Mononuclear cell (primary cell): ENCODE measurements at regions not wholly inside any gene's neighbourhood (a gene's known extent, or its start where the extent isn't known, plus 50 kb on each side); places are given as distances from the start of the nearest gene placed in this dataset.

Experiments
- H3K27me3 ChIP-seq: 2 replicates; pipeline ENCODE4 v1.6.0; 2011; ENCODE audit warnings: low read length, control low read depth; ENCODE audit not compliant: insufficient read depth
- H3K4me1 ChIP-seq: 2 replicates; pipeline ENCODE4 v1.5.1; 2011; ENCODE audit warnings: mild to moderate bottlenecking, low read length, control low read depth; ENCODE audit not compliant: insufficient read depth
- H3K4me3 ChIP-seq: 2 replicates; pipeline ENCODE4 v1.5.1; 2011; ENCODE audit warnings: mild to moderate bottlenecking, low read length, moderate library complexity
- H3K9me3 ChIP-seq: 2 replicates; pipeline ENCODE4 v1.5.1; 2011; ENCODE audit warnings: low read depth, mild to moderate bottlenecking, control low read depth, low read length

DNA sequence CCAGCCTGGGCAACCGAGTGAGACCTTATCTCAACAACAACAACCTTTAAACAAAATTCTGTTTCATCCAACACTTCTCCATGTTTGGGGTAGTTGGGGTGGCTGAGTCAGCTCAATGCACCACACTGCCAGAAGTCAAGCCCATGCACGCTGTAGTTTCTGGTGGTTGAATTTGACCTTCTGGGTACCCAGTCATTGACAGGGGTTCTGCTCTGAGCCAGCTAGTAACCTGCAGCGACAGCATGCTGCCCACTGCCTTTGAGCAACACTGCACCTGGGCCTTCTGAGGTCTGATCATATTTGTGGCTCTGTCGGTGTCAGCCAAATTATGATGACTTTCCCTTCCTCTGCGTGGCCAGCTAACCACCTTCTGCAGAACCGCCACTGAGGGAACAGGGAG is 84.6 kb upstream of the ZNF438 start:
- Histone ChIP-seq H3K4me3 (no peak overlapping the region), H3K4me1 (no peaks in the 10 kb centered on the region), H3K27me3 (no peaks in the 10 kb centered on the region), H3K9me3 (no peaks in the 10 kb centered on the region)

DNA sequence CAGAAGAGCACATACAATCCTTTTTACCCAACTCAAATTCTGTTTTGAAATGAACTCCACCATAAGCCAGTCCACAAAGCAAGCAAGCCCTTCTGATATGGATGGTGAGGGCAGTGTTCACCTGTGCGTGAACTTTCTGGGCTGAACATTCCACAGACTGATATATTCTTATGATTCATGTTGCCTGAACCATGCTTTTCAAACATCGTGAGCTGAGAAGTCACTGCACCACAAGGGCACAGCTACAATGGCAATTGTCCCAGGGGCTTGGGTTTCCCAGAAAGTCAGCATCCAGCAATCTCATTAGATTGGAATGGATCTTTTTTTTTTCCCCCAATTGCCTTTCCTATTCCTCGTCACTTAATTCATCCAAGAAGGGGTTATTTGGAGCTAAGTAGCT is 86.9 kb upstream of the ZNF438 start:
- no peaks in the 10 kb centered on the region for H3K9me3 ChIP-seq
- no peaks in the 10 kb centered on the region for H3K27me3 ChIP-seq
- no peaks in the 10 kb centered on the region for H3K4me1 ChIP-seq
- H3K4me3 ChIP-seq: no peak overlapping the region

- no peak overlapping the region for H3K4me3 ChIP-seq
- no peaks in the 10 kb centered on the region for H3K27me3 ChIP-seq
- no peaks in the 10 kb centered on the region for H3K4me1 ChIP-seq
- H3K9me3 ChIP-seq: no peaks in the 10 kb centered on the region
Observed at GRCh38 chr10:31120392-31120791, 88.7 kb upstream of the ZNF438 start.

GRCh38 chr10:31120961-31121685 is 89.5 kb upstream of the ZNF438 start:
- Histone ChIP-seq H3K27me3 (no peaks in the 10 kb centered on the region), H3K4me1 (no peaks in the 10 kb centered on the region), H3K4me3 (no peak overlapping the region), H3K9me3 (no peaks in the 10 kb centered on the region)

GRCh38 chr10:31121757-31122577 is 90.3 kb upstream of the ZNF438 start:
- no peaks in the 10 kb centered on the region for H3K9me3 ChIP-seq
- no peaks in the 10 kb centered on the region for H3K4me1 ChIP-seq
- H3K4me3 ChIP-seq: no peak overlapping the region
- no peaks in the 10 kb centered on the region for H3K27me3 ChIP-seq

- H3K4me1 ChIP-seq: no peaks in the 10 kb centered on the region
Observed at GRCh38 chr10:31123946-31124345, 92.3 kb upstream of the ZNF438 start.

DNA sequence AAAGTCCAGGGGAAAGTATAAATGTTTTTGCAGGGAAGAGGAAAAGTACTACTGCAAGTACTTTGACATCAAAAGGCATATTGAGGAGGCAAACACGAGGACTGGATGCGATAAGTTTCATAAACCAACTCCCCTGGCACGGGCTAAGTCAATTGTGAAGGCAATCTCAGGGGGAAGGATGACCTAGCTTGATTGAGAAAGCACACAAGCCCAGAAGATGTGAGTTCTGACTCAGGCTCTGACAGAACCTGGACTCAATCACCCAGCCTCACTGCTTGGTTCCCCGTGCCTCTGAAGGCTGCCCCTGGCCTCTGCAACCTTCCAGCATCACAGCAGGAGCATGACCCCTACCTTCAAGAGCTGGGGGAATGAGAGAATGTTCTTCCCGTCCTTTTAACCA is 93.2 kb upstream of the ZNF438 start:
- Histone ChIP-seq H3K9me3 (no peaks in the 10 kb centered on the region), H3K4me1 (no peaks in the 10 kb centered on the region), H3K4me3 (no peak overlapping the region), H3K27me3 (no peaks in the 10 kb centered on the region)

More at GRCh38 chr10:31123946-31124345, 92.3 kb upstream of the ZNF438 start:
- no peaks in the 10 kb centered on the region for H3K27me3 ChIP-seq
- H3K4me3 ChIP-seq: no peak overlapping the region
- H3K9me3 ChIP-seq: no peaks in the 10 kb centered on the region

DNA sequence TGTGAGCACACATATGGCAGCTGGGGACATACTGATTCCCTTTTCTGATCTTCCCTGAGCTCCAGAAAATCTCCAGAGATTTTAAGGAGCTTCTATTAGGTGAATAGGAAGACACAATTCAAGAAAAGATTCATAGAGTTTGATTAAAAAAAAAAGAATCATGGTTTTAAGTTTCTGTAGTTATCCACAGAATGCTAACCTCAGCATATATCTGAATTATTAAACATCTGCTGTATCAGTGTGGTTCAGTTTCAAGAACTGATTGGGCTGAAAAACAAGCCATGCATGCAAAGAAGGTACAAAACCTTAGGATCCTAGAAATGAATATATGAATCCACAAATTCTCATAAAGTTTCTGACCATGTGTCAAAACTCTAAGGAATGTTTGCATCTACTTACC is 94.1 kb upstream of the ZNF438 start:
- H3K4me3 ChIP-seq: no peak overlapping the region

GRCh38 chr10:31126593-31126992 is 94.9 kb upstream of the ZNF438 start:
- Histone ChIP-seq H3K4me3 (no peak overlapping the region), H3K27me3 (no peaks in the 10 kb centered on the region), H3K9me3 (no peaks in the 10 kb centered on the region), H3K4me1 (no peaks in the 10 kb centered on the region)

More for the DNA sequence above, 94.1 kb upstream of the ZNF438 start:
- Histone ChIP-seq H3K4me1 (no peaks in the 10 kb centered on the region), H3K27me3 (no peaks in the 10 kb centered on the region), H3K9me3 (no peaks in the 10 kb centered on the region)

GRCh38 chr10:31128536-31128935 is 96.9 kb upstream of the ZNF438 start:
- H3K27me3 ChIP-seq: no peaks in the 10 kb centered on the region
- H3K9me3 ChIP-seq: no peaks in the 10 kb centered on the region
- H3K4me3 ChIP-seq: no peak overlapping the region
- H3K4me1 ChIP-seq: peaks cover 7% of the 10 kb centered on the region

GRCh38 chr10:31129271-31129670 is 97.6 kb upstream of the ZNF438 start:
- peaks cover 9% of the 10 kb centered on the region for H3K4me1 ChIP-seq
- no peaks in the 10 kb centered on the region for H3K9me3 ChIP-seq
- no peaks in the 10 kb centered on the region for H3K27me3 ChIP-seq
- H3K4me3 ChIP-seq: no peak overlapping the region

DNA sequence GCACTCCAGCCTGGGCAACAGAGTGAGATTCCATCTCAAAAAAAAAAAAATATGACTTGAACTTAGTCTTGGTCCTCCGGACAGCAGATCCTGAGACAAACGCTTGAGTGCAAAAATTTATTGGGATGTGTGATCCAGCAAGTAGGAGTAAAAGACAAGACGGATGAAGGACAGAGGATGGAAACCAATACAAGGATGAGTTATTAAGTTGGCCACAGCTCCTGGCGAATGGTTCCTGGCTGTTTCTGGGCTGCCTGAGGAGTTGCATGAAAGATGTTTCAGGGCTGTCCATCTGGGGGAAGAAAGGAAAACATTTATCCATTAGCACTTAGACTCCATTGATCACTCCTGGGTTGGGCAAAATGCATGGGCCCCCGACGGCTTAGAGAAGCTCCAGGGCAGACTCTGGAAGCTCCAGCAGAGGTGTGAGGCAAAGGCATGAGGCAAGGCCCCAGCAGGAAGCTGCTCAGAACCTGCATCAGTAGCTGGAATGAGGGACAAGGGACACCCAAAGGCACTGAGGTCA is 98.3 kb upstream of the ZNF438 start:
- Histone ChIP-seq H3K27me3 (no peaks in the 10 kb centered on the region), H3K4me1 (peaks cover 16% of the 10 kb centered on the region), H3K9me3 (no peaks in the 10 kb centered on the region), H3K4me3 (no peak overlapping the region)

GRCh38 chr10:31130406-31130805 is 98.7 kb upstream of the ZNF438 start:
- peaks cover 20% of the 10 kb centered on the region for H3K4me1 ChIP-seq
- H3K4me3 ChIP-seq: no peak overlapping the region
- H3K9me3 ChIP-seq: no peaks in the 10 kb centered on the region
- H3K27me3 ChIP-seq: no peaks in the 10 kb centered on the region

- Histone ChIP-seq H3K9me3 (no peaks in the 10 kb centered on the region), H3K4me3 (no peak overlapping the region), H3K27me3 (no peaks in the 10 kb centered on the region), H3K4me1 (peaks cover 21% of the 10 kb centered on the region)
Observed at GRCh38 chr10:31131251-31131650, 99.6 kb upstream of the ZNF438 start.

DNA sequence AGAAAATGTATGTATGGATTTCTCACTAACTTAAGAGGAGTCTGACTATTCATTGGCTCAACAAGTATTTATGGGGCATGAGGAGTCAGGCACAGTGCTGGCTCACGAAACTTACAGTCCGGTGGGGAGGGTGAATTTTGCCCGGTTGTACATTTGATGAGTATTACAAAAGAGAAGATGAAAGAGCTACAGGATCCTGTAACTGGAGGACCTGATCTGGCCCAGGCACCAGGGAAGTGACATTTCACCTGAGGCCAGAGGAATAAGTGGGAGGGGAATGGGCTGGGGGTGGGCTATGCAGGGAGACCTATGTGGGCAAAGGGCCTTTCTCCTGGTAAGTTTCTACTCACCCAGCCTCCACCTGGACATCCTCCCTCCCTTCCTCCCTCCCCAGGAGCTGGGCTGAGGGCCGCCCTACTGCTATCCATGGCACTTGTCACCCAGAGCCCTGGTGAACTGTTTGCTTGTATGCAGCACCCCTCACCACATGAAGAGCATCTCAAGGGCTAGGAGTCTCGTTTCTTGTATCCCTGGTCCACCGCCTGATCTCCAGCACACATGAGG is 101.1 kb upstream of the ZNF438 start:
- Histone ChIP-seq H3K4me3 (no peak overlapping the region), H3K27me3 (no peaks in the 10 kb centered on the region), H3K9me3 (no peaks in the 10 kb centered on the region), H3K4me1 (peaks cover 25% of the 10 kb centered on the region)
